ENCODE measurements at regions not wholly inside any gene's neighbourhood (a gene's known extent, or its start where the extent isn't known, plus 50 kb on each side); places are given as distances from the start of the nearest gene placed in this dataset.

- H3K27me3 ChIP-seq = no peaks in the 10 kb centered on the region
- no peak overlapping the region for H3K27ac ChIP-seq
- H3K9me3 ChIP-seq = no peaks in the 10 kb centered on the region
- 69 to 75% methylated on average over 5 of the region's 5 CpGs for WGBS, 2 donors
- H3K36me3 ChIP-seq = no peaks in the 10 kb centered on the region
- DNase-seq (no peak), ATAC-seq (peak in 1 of 8 donors; percentile 65)
- intact Hi-C loops (cut with DNase I) = no loop called here
- peaks cover 0 to 28% (median 9%) of the 10 kb centered on the region in 9 donors for H3K4me1 ChIP-seq
- no peak overlapping the region for H3K4me3 ChIP-seq
- no peak for TF ChIP-seq CTCF (IDR thresholded peaks at IDR 0.05)
These were observed 102.9 kb downstream of the ADAMTS15 start for GRCh38 chr11:130551388-130551787.

- Histone ChIP-seq H3K27ac (no peak overlapping the region), H3K4me3 (no peak overlapping the region), H3K9me3 (no peaks in the 10 kb centered on the region), H3K27me3 (no peaks in the 10 kb centered on the region), H3K4me1 (peaks cover 0 to 28% (median 9%) of the 10 kb centered on the region in 9 donors), H3K36me3 (no peaks in the 10 kb centered on the region)
- intact Hi-C loops (cut with DNase I) = no loop called here
- no peak for TF ChIP-seq CTCF (IDR thresholded peaks at IDR 0.05)
- DNase-seq (no peak), ATAC-seq (no peak)
- WGBS, 2 donors = 81 to 83% methylated on average over 1 of the region's 1 CpG
These were observed 104.9 kb downstream of the ADAMTS15 start for GRCh38 chr11:130553306-130553705.

GRCh38 chr11:130554241-130555055 lies 106.0 kb downstream of the ADAMTS15 start:
- no peaks in the 10 kb centered on the region for H3K36me3 ChIP-seq
- 90 to 94% methylated on average over 8 of the region's 8 CpGs for WGBS, 2 donors
- peaks cover 0 to 28% (median 9%) of the 10 kb centered on the region in 9 donors for H3K4me1 ChIP-seq
- TF ChIP-seq CTCF (IDR thresholded peaks at IDR 0.05) = no peak
- no peaks in the 10 kb centered on the region for H3K9me3 ChIP-seq
- no peak overlapping the region for H3K4me3 ChIP-seq
- intact Hi-C loops (cut with DNase I) = no loop called here
- no peaks in the 10 kb centered on the region for H3K27me3 ChIP-seq
- ATAC-seq (no peak), DNase-seq (no peak)
- H3K27ac ChIP-seq = no peak overlapping the region

- H3K27me3 ChIP-seq = no peaks in the 10 kb centered on the region
- H3K27ac ChIP-seq = no peak overlapping the region
- no peak overlapping the region for H3K4me3 ChIP-seq
- peak in 5 of 8 donors; percentile 41 to 68 (median 49) for ATAC-seq
- WGBS, 2 donors = 71 to 75% methylated on average over 6 of the region's 6 CpGs
- no peak for DNase-seq
- no peaks in the 10 kb centered on the region for H3K9me3 ChIP-seq
- no peaks in the 10 kb centered on the region for H3K36me3 ChIP-seq
- intact Hi-C loops (cut with DNase I) = no loop called here
- peaks cover 0 to 28% (median 9%) of the 10 kb centered on the region in 9 donors for H3K4me1 ChIP-seq
- TF ChIP-seq CTCF (IDR thresholded peaks at IDR 0.05) = no peak
These were observed 106.9 kb downstream of the ADAMTS15 start for GRCh38 chr11:130555251-130555841.

Data from heart right ventricle (tissue), 16 donors.